HG03342 (cell line): ENCODE measurements at regions not wholly inside any gene's neighbourhood (a gene's known extent, or its start where the extent isn't known, plus 50 kb on each side); places are given as distances from the start of the nearest gene placed in this dataset.

Experiments used
- ATAC-seq: cut with Tn5 transposase; IDR thresholded peaks from one replicate; pipeline ENCODE4 v1.9.1; 2021; ENCODE audit warnings: mild to moderate bottlenecking, moderate library complexity; ENCODE audit not compliant: unreplicated experiment

GRCh38 chrX:39165773-39166172 is 364.5 kb downstream of the MID1IP1 start:
- ATAC-seq: no peak

DNA sequence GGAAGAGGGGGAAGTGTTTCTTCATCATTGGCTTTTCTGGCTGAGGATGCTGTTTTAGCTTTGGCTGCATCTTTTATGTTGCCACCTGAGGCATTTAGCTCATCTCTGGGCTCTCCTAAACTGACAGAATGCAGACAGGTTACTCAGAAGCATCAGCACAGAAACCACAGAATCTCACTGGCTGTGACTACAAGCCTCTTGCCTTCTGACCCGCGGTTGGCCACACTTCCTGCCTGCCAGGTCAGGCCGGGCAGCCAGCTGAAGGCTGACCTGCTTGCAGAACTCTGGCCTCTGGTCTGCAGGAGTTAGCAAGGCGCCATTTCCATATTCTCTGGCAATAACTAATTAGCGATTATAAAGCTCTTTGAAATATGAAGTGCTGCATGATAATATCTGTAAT is 366.5 kb downstream of the MID1IP1 start:
- ATAC-seq: no peak

- ATAC-seq: no peak
These were observed 367.4 kb downstream of the MID1IP1 start for GRCh38 chrX:39168609-39169008.

DNA sequence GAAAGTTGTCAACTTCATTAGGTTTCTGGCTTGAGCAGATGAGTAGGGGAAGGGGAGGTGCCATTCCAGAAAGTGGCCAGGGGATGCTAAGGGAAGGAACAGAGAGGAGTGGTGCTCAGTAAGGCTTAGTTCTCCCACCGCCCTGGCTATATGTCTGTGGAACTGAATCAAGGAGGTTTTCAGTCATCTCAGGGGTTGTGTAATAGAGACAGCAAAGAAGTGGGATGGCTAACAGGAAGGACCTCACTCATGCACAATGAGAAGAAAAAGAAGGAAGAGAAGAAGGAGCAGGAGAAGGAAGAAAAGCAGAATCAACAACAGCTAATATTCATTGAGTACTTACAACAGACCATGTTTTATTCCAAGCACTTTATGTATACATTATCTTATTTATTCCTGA is 368.7 kb downstream of the MID1IP1 start:
- no peak for ATAC-seq

GRCh38 chrX:39170464-39170863 is 369.2 kb downstream of the MID1IP1 start:
- no peak for ATAC-seq

DNA sequence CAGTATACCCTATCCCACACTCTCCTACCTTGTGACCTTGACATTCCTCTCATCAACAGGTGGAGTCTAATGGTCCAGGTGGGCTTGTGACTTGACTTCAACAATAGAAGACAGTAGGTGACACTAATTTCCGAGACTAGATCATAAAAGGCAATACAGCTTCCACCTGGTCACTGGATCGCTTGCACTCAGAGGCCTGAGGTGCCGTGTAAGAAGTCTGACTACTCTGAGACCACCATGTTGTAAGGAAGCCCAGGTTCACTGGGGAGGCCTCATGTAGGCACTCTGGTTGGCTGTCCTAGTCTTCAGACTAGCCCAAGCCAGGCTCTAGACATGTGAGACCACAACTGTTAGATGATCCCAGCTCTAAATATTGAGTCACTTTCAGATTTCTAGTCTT is 370.4 kb downstream of the MID1IP1 start:
- no peak for ATAC-seq

DNA sequence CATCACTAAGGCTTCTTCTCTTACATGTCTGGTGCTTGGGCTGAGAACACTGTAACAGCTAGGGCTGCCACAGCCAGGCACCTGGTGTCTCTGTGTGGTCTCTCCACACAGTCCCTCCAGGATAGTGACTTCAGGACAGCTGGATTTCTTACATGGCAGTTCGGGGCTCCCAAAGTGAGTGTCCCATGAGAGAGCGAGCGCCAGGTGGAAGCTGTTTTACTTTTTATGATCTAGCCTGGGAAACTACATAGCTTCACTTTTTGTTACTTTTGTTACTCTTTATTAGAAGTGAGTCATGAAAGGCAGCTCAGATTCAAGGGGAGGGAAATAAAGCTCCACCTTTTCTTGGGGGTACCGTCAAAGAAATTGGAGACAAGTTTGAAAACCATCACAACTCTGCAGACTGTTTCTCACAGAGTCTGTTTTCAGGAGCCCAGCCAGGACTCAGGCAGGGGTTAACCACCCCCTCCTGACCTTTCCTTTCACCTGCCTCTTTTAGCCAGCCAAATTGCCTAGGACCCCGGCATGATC is 373.0 kb downstream of the MID1IP1 start:
- ATAC-seq: no peak

- no peak for ATAC-seq
These were observed 373.6 kb downstream of the MID1IP1 start for GRCh38 chrX:39174772-39175417.

DNA sequence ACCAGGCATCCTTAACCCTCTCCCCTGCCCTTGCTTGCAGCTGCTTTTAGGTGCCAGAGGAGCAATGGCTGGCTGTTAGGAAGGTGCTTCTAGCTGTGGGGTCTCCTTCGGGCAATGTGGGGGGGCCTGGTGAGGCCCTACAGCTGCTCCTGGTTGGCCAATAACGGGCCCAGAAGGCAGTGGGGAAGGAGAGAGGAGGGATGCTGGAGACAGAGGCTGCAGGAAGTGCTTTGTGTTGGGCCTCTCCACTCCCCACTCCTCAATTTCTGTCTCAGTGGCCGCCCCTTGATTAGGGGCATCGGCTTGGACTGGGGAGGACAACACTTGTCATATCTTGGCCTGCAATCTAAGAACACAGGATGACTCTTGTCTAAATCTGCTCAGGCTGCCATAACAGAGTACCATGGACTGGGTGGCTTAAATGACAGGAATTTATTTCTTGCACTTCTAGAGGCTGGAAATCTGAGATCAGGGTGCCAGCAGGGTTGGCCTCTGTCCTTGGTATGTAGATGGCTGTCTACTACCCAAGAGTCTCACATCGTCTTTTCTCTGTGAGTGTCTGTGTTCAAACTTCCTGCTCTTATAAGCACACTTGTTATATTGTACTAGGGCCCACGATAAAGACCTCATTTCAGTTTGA is 374.3 kb downstream of the MID1IP1 start:
- no peak for ATAC-seq

GRCh38 chrX:39176105-39176504 is 374.8 kb downstream of the MID1IP1 start:
- ATAC-seq: no peak

DNA sequence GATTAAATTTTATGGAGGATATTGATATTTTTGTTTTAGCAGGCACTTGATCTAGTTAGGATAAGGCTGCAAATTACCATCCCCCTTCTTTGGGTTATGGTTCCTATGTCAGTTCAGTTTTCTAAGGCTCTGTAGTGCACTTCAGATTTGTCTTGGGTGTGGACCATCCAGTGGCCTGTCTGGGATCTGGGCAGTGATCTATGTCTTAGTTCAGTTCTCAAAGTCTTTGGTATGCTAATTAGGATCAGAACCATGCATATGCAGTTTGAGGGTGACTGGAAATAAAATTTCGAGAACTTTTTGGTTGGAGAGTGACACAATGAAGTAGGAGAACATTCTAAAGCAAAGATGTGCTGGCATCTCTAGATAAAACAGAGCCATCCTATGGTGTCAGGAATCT is 388.2 kb downstream of the MID1IP1 start:
- ATAC-seq: no peak

DNA sequence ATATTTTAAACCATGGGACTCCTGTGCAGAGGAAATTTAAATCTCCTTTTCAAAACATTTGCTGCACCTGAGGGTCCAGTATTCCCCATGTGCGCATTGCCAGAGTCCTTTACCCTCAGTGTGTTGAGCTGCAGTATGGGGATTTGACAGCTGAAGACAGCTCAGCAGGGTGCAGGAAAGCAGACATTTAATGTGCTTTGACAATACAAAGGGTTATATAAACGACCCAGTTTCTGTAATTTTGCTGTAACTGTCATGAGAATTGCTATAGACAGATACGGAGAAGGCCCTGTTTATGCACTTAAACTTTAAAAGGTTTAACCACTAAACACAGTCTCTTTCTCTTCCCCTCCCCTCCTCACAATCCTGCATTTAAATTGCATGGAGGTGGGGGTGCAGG is 393.4 kb downstream of the MID1IP1 start:
- ATAC-seq: no peak

- ATAC-seq: no peak
These were observed 393.9 kb downstream of the MID1IP1 start for GRCh38 chrX:39195156-39195555.

- peak; percentile 90 for ATAC-seq
These were observed 395.2 kb downstream of the MID1IP1 start for GRCh38 chrX:39196192-39197102.

GRCh38 chrX:39199429-39199828 is 398.2 kb downstream of the MID1IP1 start:
- no peak for ATAC-seq

GRCh38 chrX:39201305-39201990 is 400.2 kb downstream of the MID1IP1 start:
- ATAC-seq: no peak

GRCh38 chrX:39202641-39203040 is 401.4 kb downstream of the MID1IP1 start:
- ATAC-seq: no peak

DNA sequence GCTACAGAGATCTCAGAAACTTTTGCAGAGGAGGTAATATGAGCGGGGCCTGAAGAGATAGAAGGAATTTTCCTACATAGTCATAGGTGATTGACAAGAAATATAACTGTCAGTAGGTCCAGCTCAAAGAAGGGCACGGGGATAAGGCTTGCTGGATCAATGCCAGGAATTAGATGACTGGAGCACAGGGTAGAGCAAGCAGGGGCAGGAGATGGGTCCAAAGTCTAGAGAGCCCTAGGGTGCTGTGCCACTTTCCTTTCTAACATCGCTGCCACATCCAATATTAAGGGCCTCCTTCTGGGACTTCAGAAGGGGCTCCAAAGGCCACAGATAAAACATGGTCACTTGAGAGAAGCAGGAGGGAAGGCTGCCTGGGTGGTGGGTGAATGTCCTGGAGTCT is 402.2 kb downstream of the MID1IP1 start:
- ATAC-seq: no peak

GRCh38 chrX:39204353-39204752 is 403.1 kb downstream of the MID1IP1 start:
- no peak for ATAC-seq

DNA sequence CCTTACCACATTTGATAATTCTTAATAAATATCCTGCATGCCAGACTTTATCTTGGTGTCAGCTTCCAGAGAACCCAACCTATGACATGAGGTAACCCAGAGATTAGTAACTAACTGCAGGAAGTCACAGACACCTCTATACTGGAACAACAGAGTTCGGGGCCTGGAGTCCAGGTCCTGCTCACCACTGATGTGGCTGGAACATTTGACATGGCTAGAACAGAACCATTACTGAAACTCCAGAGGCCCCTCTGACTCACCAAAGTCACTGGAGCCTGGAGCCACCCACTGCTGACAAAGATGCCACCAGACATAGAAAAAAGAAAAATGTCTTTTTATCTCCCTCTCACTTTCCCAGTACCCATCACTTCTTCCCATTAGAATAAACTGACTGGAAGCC is 403.7 kb downstream of the MID1IP1 start:
- ATAC-seq: peak; percentile 61

DNA sequence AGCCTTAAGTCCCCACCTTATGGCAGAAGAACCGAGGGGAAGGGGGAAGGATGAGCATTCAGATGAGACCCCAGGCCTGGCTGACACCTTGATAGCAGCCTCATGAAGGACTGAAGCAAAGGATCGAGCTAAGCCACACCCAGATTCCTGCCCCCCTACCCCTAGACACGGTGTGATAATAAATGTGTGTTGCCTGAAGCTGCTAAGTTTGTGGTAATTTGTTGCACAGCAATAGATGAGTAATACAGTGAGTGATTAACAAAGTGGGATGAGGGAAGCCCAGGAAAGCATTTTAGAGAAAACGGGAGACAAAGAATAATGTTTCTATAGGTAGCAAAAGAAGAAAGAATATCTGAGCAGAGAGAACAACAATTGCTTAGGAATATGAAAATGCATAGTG is 404.2 kb downstream of the MID1IP1 start:
- no peak for ATAC-seq
